T-cell (primary cell): ENCODE measurements at regions not wholly inside any gene's neighbourhood (a gene's known extent, or its start where the extent isn't known, plus 50 kb on each side); places are given as distances from the start of the nearest gene placed in this dataset.

ENCODE experiments used
- ATAC-seq, 4 experiments: fragments of 200-7000 bp in 3 of 4; fragments of 150-1000 bp in 1 of 4; cut with Tn5 transposase; replicated peaks in 1 of 4; 1 replicate in 3 of 4; 2 replicates in 1 of 4; pipeline ENCODE4 v1.10.0; 2021; ENCODE audit warnings: moderate library complexity in 3 of 4, mild to moderate bottlenecking in 2 of 4, moderate number of reproducible peaks in 1 of 4
- CTCF ChIA-PET, 2 donors: fragments of 300-600 bp; sonication (Branson Sonifier 250); formaldehyde crosslinking; loops; one replicate each; lab custom pipeline; 2022; ENCODE audit warnings: antibody characterized with exemption in 2 of 2; lab: Charles Lee
- POLR2A ChIA-PET, 2 donors: fragments of 300-600 bp; sonication (Branson Sonifier 250); formaldehyde crosslinking; loops; one replicate each; lab custom pipeline; 2022; ENCODE audit warnings: antibody characterized with exemption in 2 of 2; lab: Charles Lee
- DNase-seq, 35 experiments: peaks; one replicate each; pipeline versions ENCODE4 v3.0.0 to v3.0.0-alpha.2; 2013 to 2023
- H3K27ac ChIP-seq: one replicate; pipeline ENCODE4 v1.5.1; 2013; ENCODE audit warnings: low read length
- H3K27me3 ChIP-seq, 2 experiments: replicated peaks in 1 of 2; 1 replicate in 1 of 2; 2 replicates in 1 of 2; pipeline versions ENCODE4 v1.6.1 to v1.7.0; 2013; ENCODE audit warnings: low read length in 1 of 2, mixed read lengths in 1 of 2; ENCODE audit not compliant: control insufficient read depth in 2 of 2, insufficient read depth in 2 of 2; ENCODE audit errors: extremely low read depth in 1 of 2
- H3K36me3 ChIP-seq, 2 donors: 1 replicate in 1 of 2; 2 replicates in 1 of 2; pipeline versions ENCODE4 v1.6.1 to v1.7.0; 2013; ENCODE audit warnings: low read length in 1 of 2; ENCODE audit not compliant: control insufficient read depth in 2 of 2, insufficient read depth in 1 of 2; ENCODE audit errors: extremely low read depth in 1 of 2
- H3K4me1 ChIP-seq, 2 experiments: 1 replicate in 1 of 2; 2 replicates in 1 of 2; pipeline versions ENCODE4 v1.6.1 to v1.7.0; 2013; ENCODE audit warnings: low read length in 2 of 2, mixed read lengths in 1 of 2; ENCODE audit not compliant: insufficient read depth in 2 of 2, control insufficient read depth in 1 of 2; ENCODE audit errors: extremely low read depth in 1 of 2
- H3K4me3 ChIP-seq, 2 donors: 1 replicate in 1 of 2; 2 replicates in 1 of 2; pipeline versions ENCODE4 v1.5.1 to v1.7.0; 2013; ENCODE audit warnings: mild to moderate bottlenecking in 2 of 2, low read length in 1 of 2, moderate library complexity in 1 of 2; ENCODE audit not compliant: control insufficient read depth in 1 of 2; ENCODE audit errors: extremely low read depth in 1 of 2
- H3K9me3 ChIP-seq: 2 replicates; pipeline ENCODE4 v1.7.0; 2013
- H3K27ac Mint-ChIP-seq, 2 donors: one replicate each; pipeline ENCODE4 v1.8.0; 2020 to 2021; ENCODE audit warnings: mild to moderate bottlenecking in 2 of 2, mixed read lengths in 2 of 2
- H3K27me3 Mint-ChIP-seq, 2 donors: one replicate each; pipeline ENCODE4 v1.8.0; 2021 to 2022; ENCODE audit warnings: mixed read lengths in 2 of 2
- H3K36me3 Mint-ChIP-seq: one replicate; pipeline ENCODE4 v1.8.0; 2021; ENCODE audit warnings: mixed read lengths
- H3K4me1 Mint-ChIP-seq, 3 donors: one replicate each; pipeline ENCODE4 v1.8.0; 2020 to 2022; ENCODE audit warnings: mixed read lengths in 3 of 3, mild to moderate bottlenecking in 1 of 3
- H3K4me3 Mint-ChIP-seq, 3 donors: one replicate each; pipeline ENCODE4 v1.8.0; 2020 to 2022; ENCODE audit warnings: mild to moderate bottlenecking in 3 of 3, mixed read lengths in 3 of 3, moderate library complexity in 3 of 3
- H3K9me3 Mint-ChIP-seq, 3 donors: one replicate each; pipeline ENCODE4 v1.8.0; 2020 to 2022; ENCODE audit warnings: mixed read lengths in 3 of 3
- WGBS: methylation state at CpG from one replicate; pipeline ENCODE4 v1.1.5; 2013; ENCODE audit warnings: missing lambda C conversion rate; ENCODE audit not compliant: insufficient coverage; 5-methylcytosine and 5-hydroxymethylcytosine counted together

- WGBS = 28% methylated on average over 2 of the region's 3 CpGs
- H3K4me1 ChIP-seq = no peaks in the 10 kb centered on the region
- DNase-seq (peak in 2 of 35 experiments; percentile 9 to 18), ATAC-seq (no peak)
- no peak overlapping the region for H3K4me3 ChIP-seq
- Mint-ChIP-seq H3K9me3 (no peaks in the 10 kb centered on the region), H3K27ac (no peak overlapping the region), H3K27me3 (no peaks in the 10 kb centered on the region), H3K36me3 (no peaks in the 10 kb centered on the region), H3K4me1 (peaks cover 3 to 10% (median 5%) of the 10 kb centered on the region in 3 donors), H3K4me3 (no peak overlapping the region)
- no peaks in the 10 kb centered on the region for H3K9me3 ChIP-seq
- no peaks in the 10 kb centered on the region for H3K36me3 ChIP-seq
- ChIA-PET CTCF (no interaction called here), POLR2A (no interaction called here)
- H3K27ac ChIP-seq = no peak overlapping the region
- peaks cover 0 to 3% of the 10 kb centered on the region in 2 experiments for H3K27me3 ChIP-seq
These were observed 59.8 kb upstream of the BACH1 start for GRCh38 chr21:29238967-29239290.

GRCh38 chr21:29240136-29240535 is 58.6 kb upstream of the BACH1 start:
- Histone ChIP-seq H3K9me3 (no peaks in the 10 kb centered on the region), H3K36me3 (no peaks in the 10 kb centered on the region), H3K27me3 (peaks cover 0 to 3% of the 10 kb centered on the region in 2 experiments), H3K4me1 (no peaks in the 10 kb centered on the region), H3K4me3 (no peak overlapping the region), H3K27ac (no peak overlapping the region)
- ATAC-seq (no peak), DNase-seq (no peak)
- ChIA-PET POLR2A (no interaction called here), CTCF (no interaction called here)
- no peak overlapping the region for H3K27ac Mint-ChIP-seq
- peaks cover 2 to 10% (median 5%) of the 10 kb centered on the region in 3 donors for H3K4me1 Mint-ChIP-seq
- H3K27me3 Mint-ChIP-seq = no peaks in the 10 kb centered on the region
- no peaks in the 10 kb centered on the region for H3K9me3 Mint-ChIP-seq
- H3K4me3 Mint-ChIP-seq = no peak overlapping the region
- WGBS = no CpG with 5 or more reads among the region's 1 CpG
- H3K36me3 Mint-ChIP-seq = no peaks in the 10 kb centered on the region

- ATAC-seq = no peak
- H3K4me3 Mint-ChIP-seq = no peak overlapping the region
- CTCF ChIA-PET = interaction anchor here in 1 of 2 donors (1.1 kb wide), 1 partner anchor 18 kb away, joined by 3 read pairs; no protein-coding TSS in a partner anchor
These were observed 56.5 kb upstream of the BACH1 start for GRCh38 chr21:29242201-29242600.

GRCh38 chr21:29243188-29243587 is 55.5 kb upstream of the BACH1 start:
- Mint-ChIP-seq H3K36me3 (no peaks in the 10 kb centered on the region), H3K4me3 (no peak overlapping the region), H3K27ac (no peak overlapping the region), H3K27me3 (no peaks in the 10 kb centered on the region), H3K9me3 (no peaks in the 10 kb centered on the region), H3K4me1 (peaks cover 0 to 2% (median 0%) of the 10 kb centered on the region in 3 donors)
- WGBS = no CpG with 5 or more reads among the region's 1 CpG
- H3K27ac ChIP-seq = no peak overlapping the region
- CTCF ChIA-PET = interaction anchor here (0.7 to 1.1 kb wide), 2 partner anchors 14 to 19 kb away, joined by 3 to 4 read pairs; no protein-coding TSS in a partner anchor
- no peaks in the 10 kb centered on the region for H3K36me3 ChIP-seq
- H3K27me3 ChIP-seq = no peaks in the 10 kb centered on the region
- no peaks in the 10 kb centered on the region for H3K9me3 ChIP-seq
- H3K4me3 ChIP-seq = no peak overlapping the region
- POLR2A ChIA-PET = interaction anchor here in 1 of 2 donors (0.7 kb wide), 1 partner anchor 50 kb away, joined by 3 read pairs; no protein-coding TSS in a partner anchor
- ATAC-seq (no peak), DNase-seq (no peak)
- H3K4me1 ChIP-seq = no peaks in the 10 kb centered on the region

More at GRCh38 chr21:29242201-29242600, 56.5 kb upstream of the BACH1 start:
- no peaks in the 10 kb centered on the region for H3K4me1 ChIP-seq
- Mint-ChIP-seq H3K36me3 (no peaks in the 10 kb centered on the region), H3K27ac (no peak overlapping the region), H3K4me1 (peaks cover 0 to 2% (median 0%) of the 10 kb centered on the region in 3 donors), H3K27me3 (no peaks in the 10 kb centered on the region), H3K9me3 (no peaks in the 10 kb centered on the region)
- POLR2A ChIA-PET = no interaction called here
- peaks cover 0 to under 1% of the 10 kb centered on the region in 2 experiments for H3K27me3 ChIP-seq
- H3K36me3 ChIP-seq = no peaks in the 10 kb centered on the region
- H3K4me3 ChIP-seq = no peak overlapping the region
- no peak for DNase-seq
- H3K9me3 ChIP-seq = no peaks in the 10 kb centered on the region
- H3K27ac ChIP-seq = no peak overlapping the region

- Histone ChIP-seq H3K9me3 (no peaks in the 10 kb centered on the region), H3K27ac (no peak overlapping the region), H3K4me3 (no peak overlapping the region), H3K27me3 (no peaks in the 10 kb centered on the region), H3K4me1 (no peaks in the 10 kb centered on the region), H3K36me3 (no peaks in the 10 kb centered on the region)
- 20% methylated on average over 3 of the region's 3 CpGs for WGBS
- ChIA-PET CTCF (interaction anchor here in 1 of 2 donors (0.6 to 0.9 kb wide), 2 partner anchors 44 to 91 kb away, joined by 3 to 5 read pairs; no protein-coding TSS in a partner anchor), POLR2A (no interaction called here)
- Mint-ChIP-seq H3K9me3 (peaks cover 0 to 3% (median 0%) of the 10 kb centered on the region in 3 donors), H3K27ac (no peak overlapping the region), H3K27me3 (peaks cover 0 to 3% of the 10 kb centered on the region in 2 donors), H3K4me1 (no peaks in the 10 kb centered on the region), H3K36me3 (no peaks in the 10 kb centered on the region), H3K4me3 (no peak overlapping the region)
- DNase-seq (no peak), ATAC-seq (no peak)
These were observed 53.5 kb upstream of the BACH1 start for GRCh38 chr21:29245104-29245643.

GRCh38 chr21:29245863-29246262 is 52.9 kb upstream of the BACH1 start:
- POLR2A ChIA-PET = no interaction called here
- Histone ChIP-seq H3K4me1 (no peaks in the 10 kb centered on the region), H3K4me3 (no peak overlapping the region), H3K9me3 (no peaks in the 10 kb centered on the region), H3K27ac (no peak overlapping the region), H3K27me3 (no peaks in the 10 kb centered on the region), H3K36me3 (no peaks in the 10 kb centered on the region)
- ATAC-seq = no peak
- H3K4me3 Mint-ChIP-seq = no peak overlapping the region
- no peaks in the 10 kb centered on the region for H3K36me3 Mint-ChIP-seq
- CTCF ChIA-PET = interaction anchor here in 1 of 2 donors (0.9 kb wide), 1 partner anchor 43 kb away, joined by 3 read pairs; no protein-coding TSS in a partner anchor
- H3K27me3 Mint-ChIP-seq = peaks cover 1 to 3% of the 10 kb centered on the region in 2 donors
- H3K27ac Mint-ChIP-seq = no peak overlapping the region
- no peaks in the 10 kb centered on the region for H3K4me1 Mint-ChIP-seq
- peaks cover 0 to 3% (median 0%) of the 10 kb centered on the region in 3 donors for H3K9me3 Mint-ChIP-seq
- DNase-seq = no peak
